A204.1 (cell line): ENCODE measurements at regions not wholly inside any gene's neighbourhood (a gene's known extent, or its start where the extent isn't known, plus 50 kb on each side); places are given as distances from the start of the nearest gene placed in this dataset.
"Not testable (repeated sequence)": the region's sequence is repeated elsewhere in the genome, so short reads cannot be mapped to it uniquely, and the experiment has no call there.

ENCODE experiments used
- FAIRE-seq: peaks from 2 replicates; lab custom pipeline; 2012; peaks lifted over from hg19 to GRCh38; lab: Jason Lieb, UNC

DNA sequence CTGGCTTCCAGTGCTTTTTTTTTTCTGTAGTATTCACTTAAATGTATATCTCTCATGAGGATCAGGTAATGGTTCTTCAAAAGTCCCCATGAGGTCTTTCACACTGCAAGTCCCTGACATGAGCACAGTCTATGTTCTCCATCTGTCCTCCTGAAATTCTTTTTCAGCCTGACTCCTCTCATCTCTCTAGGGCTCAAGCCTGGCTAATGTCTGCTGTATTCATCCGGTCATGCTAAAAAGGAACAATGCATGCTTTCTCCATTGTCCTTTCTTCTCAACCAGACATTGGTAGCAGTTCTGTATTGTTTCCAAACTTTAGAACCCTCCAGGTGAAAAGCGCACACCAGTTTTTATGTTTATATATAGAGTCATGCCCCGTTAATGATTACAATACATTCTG lies 368.3 kb upstream of the OLFM3 start:
- FAIRE-seq: no peak

DNA sequence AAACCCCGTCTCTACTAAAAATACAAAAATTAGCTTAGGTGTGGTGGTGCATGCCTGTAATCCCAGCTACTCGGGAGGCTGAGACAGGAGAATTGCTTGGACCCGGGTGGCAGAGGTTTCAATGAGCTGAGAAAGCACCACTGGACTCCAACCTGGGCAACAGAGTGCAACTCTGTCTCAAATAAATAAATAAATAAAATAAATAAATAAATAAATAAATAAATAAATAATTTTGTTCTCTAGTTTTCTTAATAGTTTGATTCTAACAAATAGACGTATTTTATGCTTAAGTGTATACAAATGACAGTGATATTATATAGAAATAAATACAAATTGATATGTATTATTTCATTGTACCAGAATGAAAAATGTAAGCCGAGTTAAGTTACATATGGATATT lies 339.9 kb upstream of the OLFM3 start:
- no peak for FAIRE-seq

- no peak for FAIRE-seq
Measured at GRCh38 chr1:102318104-102318806, 321.5 kb upstream of the OLFM3 start.

DNA sequence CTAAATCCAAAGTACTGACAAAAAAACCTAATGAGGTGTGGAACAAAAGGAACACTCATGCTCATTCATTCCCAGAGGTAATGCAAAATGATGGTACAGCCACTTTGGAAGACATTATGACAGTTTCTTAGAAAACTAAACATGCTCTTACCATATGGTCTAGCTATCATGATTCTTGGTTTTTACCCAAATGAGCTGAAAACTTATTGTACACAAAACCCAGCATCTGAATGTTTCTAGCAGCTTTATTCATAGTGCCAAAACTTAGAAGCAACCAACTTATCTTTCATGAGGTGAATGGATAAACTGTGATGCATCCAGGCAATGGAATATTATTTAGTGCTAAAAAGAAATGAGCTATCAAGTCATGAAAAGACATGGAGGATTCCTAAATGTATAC lies 318.4 kb upstream of the OLFM3 start:
- no peak for FAIRE-seq

- FAIRE-seq: no peak
Measured at GRCh38 chr1:102296116-102296515, 299.4 kb upstream of the OLFM3 start.

DNA sequence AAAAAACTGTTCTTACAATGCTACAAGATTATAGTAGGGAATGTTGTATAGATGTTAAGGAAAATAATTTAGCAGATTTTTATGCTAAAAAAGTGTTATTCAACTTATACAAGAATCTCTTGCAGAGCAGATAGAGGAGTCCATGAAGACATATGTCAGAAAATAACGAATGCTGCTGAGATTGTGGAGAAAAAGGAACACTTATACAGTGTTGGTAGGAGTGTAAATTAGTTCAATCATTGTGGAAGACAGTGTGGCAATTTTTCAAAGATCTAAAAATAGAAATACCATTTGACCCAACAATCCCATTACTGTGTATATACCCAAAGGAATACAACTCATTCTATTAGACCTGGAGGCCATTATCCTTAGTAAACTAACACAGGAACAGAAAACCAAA lies 286.2 kb upstream of the OLFM3 start:
- no peak for FAIRE-seq

DNA sequence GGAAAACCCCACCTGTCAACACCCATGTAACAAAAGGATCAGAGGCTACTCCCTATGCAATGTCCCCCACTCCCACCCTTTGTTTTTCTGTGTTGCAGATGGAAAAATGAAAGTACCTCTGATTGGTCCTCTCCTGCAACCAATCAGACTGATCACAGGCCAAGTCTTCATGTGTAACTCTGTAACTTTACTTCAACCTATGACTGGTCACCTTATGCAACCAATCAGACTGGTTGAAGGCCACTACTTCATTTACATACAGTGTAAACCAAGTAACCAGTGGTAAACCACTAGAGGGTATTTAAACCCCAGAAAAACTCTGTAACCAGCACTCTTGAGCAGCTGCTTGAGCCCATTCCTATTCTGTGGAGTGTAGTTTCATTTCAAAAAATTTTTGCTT lies 266.3 kb upstream of the OLFM3 start:
- no peak for FAIRE-seq

DNA sequence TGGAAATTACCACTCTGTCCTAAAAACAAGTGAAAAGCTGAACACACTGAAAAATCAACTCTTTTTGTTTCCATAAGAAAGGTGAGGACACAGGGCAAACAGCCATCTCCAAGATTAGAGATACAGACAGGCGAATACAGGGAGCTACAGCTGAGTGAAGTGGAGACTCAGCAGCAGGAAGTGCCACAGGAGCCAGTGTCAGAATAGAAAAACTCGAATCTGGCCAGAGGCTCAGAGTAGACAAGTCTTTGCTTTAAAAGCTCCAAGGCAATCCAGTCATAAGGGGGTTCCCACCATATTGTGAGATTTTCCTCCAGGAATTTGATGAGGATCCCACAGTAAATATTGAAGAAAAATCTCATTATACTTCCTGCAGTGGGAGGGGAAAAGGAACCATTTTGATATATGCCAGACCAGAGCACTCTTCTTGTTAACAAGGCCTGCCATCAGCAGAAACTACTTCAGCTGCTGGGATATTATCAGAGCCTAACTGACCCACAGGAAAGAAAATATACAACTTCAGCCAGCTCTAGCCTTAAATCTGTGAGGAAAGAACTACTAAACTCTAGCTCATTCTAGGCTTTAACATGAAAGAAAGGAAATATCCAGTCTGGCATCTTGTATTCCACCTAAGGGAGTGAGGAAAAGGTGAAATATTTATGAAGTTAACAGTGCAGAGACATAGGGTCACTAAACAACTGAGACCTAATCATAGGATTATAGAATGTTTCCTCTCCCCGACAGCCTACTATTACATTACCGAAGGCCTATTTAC lies 256.2 kb upstream of the OLFM3 start:
- FAIRE-seq: no peak

DNA sequence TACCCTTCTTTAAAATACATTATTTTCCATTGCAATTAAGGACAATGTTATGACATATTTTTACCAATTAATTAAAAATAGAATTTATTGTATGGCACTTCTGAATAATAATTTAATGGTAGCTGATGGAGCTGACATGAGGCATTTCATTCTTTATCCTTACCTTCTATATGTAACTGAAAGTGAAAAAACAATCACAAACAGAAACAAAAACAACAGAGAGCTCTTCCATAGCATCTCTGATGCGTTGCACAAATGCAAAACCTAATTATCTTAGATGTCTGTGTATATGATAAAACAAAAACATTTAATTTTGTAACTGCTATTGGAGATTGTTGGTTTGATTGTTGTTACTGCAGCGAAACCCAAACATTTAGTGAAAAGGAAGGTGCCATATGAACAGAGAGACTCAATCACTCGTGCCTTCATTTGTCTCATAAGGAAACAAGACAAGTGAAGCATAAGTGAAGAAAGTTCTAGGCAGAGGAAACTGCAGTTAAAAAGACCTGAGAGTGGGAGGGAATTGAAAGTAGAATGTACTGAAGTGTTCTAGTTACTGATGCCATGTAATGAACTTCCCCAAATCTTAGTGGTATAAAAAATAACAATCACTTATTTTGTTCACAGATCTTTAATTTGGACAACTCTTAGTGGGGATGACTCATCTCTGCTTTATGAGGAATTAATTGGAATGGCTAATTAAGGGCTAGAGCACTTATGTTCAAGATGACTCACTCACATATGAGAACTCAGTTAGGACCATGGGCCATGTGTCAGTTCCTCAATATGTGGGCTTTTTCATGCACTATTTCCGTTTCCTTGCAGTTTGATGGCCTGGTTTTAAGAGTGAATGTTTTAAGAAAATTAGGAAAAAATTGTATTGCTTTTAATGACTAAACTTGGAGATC lies 245.0 kb upstream of the OLFM3 start:
- no peak for FAIRE-seq

- no peak for FAIRE-seq
Measured at GRCh38 chr1:102239247-102239646, 242.5 kb upstream of the OLFM3 start.

GRCh38 chr1:102234753-102235359 lies 238.1 kb upstream of the OLFM3 start:
- no peak for FAIRE-seq

GRCh38 chr1:102219463-102219862 lies 222.7 kb upstream of the OLFM3 start:
- FAIRE-seq: no peak

- FAIRE-seq: not testable (repeated sequence)
Measured at GRCh38 chr1:102210891-102211290, 214.2 kb upstream of the OLFM3 start.

DNA sequence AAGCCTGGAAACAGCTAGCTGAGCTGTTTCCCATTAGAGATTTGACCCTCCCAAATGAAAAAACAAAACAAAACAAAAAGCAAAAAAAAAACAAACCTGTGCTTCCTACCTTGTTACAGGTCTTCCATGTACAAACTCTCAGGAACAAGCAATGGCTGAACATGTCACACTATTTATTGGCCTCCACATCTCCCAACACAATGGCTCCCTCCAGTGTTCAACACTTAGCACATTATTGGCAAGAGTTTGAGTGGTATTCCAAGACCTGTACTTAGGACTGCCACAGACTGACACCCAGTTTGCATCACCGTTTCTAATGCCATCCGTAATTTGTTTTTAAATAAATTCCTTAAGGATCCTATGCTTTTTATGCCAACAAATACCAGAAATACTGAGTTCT lies 195.0 kb upstream of the OLFM3 start:
- no peak for FAIRE-seq

DNA sequence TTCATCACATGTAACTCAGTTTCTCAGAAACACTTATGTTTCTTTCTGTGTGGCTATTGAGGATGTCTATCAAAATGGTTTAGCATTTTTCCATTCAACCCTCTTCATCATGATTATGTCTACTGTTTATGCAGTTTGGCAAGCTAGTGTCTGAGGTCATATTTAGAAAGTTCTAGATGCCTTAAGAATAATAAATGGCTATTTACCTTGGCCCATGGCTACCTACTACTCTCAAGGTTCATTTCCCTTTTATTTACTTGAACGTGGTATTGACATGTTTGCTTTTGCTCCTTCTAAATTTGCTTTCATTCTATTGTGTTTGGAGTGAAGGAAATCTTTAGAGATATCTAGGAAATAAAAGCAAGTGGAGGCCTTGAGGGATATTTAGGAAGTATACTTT lies 193.7 kb upstream of the OLFM3 start:
- FAIRE-seq: no peak

DNA sequence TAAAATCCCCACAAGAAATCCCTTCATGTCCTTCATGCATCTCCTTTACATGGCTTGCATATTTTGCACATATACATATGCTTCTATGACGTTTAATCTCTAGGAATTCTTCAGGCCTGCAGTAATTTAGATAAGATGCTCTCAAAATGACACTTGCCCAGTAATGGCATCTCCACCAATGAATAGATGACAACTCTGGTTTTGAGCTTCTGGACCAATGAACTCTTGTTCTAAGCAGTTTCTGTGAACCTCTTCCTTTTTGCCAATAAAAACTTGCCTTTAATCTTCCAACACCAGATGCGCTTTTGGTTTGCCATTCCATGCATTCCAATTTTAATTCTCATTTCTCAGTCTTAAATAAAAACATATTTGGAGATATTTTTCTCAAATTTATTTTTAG lies 189.8 kb upstream of the OLFM3 start:
- FAIRE-seq: no peak

DNA sequence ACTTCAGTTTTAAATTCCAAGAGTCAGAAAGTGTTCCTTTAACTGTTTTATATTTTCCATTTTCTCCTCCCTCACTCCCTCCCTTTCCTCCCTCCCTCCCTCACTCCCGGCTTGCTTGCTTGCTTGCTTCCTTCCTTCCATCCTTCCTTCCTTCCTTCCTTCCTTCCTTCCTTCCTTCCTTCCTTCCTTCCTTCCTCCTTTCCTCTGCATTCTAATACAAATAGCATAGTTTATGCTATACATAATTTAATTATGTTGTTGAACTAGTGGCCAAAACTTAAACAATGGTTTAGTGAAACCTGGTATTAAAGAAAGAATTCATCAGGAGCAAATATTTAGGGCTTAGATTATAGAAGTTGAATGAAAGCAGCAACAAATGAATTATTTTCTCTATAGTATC lies 188.5 kb upstream of the OLFM3 start:
- no peak for FAIRE-seq

- no peak for FAIRE-seq
Measured at GRCh38 chr1:102184477-102184876, 187.8 kb upstream of the OLFM3 start.

DNA sequence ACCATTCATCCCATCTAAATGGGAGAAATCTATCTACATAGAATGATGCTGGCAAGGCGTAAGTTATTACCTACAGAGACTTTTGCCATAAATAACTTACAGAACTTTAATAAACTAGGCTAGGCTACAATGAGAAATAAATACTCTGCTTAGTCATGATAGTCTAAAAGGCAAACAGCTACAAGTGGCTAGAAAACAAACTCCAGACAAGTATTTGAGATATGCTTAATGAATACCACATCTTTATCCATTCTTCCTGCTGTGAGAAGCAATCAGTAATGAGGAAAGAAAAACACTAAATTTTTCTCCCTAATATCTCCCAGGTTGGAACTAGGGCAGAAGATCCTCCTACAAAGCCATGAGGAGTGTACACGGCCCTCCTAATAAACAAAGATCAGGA lies 187.0 kb upstream of the OLFM3 start:
- no peak for FAIRE-seq

DNA sequence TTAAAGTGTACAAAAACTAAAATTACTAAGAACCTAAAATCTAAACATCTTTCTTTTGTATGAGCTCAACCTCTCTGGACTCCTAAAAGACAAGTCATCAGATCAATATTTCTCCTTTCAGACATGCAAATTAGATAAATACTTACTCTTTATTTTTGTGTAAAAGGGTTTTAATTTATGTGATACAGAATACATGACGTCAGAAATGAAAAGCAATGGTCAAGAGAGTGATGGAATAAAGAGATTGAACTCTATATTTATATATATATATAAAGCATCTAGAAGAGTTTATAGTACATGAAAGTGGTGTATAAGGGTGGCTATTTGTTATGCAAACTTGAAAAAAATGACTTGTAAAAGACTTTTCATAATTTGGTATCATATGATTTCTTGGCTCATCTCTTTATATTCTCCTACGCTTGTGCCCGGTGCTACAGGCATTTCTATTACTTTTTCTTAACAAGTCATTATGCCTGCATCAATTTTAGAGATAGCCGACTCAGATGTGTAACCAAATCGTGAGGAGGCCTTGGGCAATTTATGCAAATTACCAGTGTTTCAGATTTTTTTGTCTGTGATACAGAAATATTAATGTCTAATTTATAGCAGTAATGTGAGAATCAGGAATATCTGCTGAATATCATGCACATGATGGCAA lies 186.0 kb upstream of the OLFM3 start:
- no peak for FAIRE-seq

DNA sequence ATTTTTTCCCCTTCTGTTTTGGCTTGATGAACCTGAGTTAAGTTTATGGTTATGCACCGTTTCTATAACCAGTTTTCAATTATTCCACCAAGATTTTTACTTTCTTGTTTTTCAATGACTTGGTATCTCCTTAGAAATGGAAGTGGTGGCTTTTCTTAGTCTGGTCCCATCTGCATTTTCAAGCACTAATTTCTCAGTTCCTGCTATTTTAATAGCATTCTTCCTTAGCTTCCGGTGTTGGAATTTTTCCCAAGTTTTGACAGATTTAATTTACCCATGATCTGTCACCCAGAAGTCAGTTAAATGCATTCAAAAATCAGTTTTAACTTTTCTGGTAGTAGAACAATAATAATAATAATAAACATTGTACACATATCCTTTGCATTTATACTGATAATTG lies 184.6 kb upstream of the OLFM3 start:
- no peak for FAIRE-seq

DNA sequence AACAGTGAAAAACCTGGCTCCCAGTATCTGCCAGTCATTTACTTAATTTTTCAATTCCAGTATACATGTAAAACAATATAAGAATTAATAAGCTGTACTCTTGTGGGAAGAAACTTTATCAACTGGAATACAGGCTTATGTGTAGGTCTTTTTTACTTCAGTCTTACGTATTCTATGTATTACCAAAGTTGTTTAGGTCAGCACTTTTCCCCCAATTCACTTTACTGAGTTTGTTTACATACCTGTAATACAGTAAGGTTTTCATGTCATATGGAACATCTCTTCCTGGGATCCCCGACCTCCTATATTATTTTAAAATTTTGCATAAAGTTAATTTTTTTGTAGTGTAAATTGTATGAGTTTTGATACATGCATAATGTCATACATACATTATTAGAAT lies 181.8 kb upstream of the OLFM3 start:
- no peak for FAIRE-seq
